GM12872 (cell line): ENCODE measurements at regions not wholly inside any gene's neighbourhood (a gene's known extent, or its start where the extent isn't known, plus 50 kb on each side); places are given as distances from the start of the nearest gene placed in this dataset.

Source experiments
- CTCF ChIP-seq: IDR thresholded peaks from 3 replicates; pipeline ENCODE4 v1.5.1; 2011; ENCODE audit warnings: low read depth, mild to moderate bottlenecking, low read length, moderate library complexity; ENCODE audit not compliant: insufficient read depth

DNA sequence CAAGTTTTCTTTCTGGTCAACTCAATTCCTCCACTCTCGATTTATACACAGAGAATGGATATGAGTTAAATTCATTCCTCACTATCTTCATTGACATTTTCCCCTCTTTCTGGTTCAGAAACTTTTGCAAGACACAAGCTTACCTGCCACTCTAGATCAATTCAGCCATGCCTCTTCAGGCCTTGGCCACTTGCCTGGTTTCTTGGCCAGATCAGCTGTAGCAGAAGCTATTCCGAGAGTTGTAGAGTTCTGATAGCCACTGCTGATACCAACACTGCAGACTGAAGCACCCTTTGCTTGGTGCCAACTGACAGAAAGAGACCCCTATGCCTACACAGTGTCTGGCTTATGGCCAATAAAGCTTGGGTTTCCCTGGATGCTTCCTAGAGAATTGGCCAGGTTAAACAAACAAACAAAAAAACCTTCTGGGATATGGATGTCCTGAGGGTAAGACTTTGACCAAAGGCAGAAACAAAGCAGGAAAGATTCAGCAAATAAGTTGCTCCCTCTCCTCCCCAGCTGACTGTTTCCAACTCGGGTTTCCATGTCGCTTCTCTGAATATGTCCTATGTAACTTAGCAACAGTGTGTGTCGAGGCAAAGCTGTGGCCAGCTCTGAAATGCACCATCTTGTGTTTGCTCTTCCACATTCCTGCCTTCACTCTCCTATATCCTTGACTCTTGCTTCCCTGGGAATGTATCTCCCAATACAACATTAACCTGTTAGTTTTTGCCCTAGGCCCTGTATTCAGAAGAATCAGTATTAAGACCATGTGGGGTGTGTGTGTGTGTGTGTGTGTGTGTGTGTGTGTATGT, 521.6 kb downstream of the EPHA3 start:
- no peak for TF ChIP-seq CTCF

GRCh38 chr3:89635137-89635536, 527.7 kb downstream of the EPHA3 start:
- no peak for TF ChIP-seq CTCF

DNA sequence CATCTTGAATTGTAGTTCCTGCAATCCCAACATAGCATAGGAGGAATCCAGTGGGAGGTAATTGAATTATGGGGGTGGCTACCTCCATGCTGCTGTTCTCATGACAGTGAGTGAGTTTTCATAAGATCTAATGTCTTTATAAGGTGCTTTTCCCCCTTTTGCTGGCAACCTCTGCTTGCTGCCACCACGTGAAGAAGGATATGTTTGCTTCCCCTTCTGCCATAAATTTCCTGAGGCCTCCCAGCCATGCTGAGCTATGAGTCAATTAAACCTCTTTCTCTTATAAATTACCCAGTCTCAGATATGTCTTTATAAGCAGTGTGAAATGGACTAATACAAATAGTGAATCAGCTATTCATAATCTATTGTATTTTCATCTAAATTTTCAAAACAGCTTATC, 537.3 kb downstream of the EPHA3 start:
- no peak for TF ChIP-seq CTCF

DNA sequence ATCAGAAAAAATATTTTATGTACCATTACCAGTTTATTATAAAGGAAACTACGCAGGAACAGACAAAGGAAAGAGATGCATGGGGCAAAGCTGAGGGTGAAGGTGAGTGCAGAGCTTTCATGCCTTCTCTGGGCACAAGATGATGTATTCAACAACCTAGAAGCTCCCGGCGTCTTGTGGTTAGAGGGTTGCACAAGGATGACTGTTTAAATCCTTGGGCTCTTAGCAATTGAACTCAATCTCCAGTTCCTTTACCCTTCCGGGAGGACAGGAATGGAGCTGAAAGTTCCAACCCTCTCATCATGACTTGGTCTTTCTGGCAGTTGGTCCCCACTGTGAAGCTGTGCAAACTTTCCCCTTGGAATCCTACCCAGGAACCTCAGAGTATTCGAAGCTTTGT, 542.0 kb downstream of the EPHA3 start:
- TF ChIP-seq CTCF, result no peak

GRCh38 chr3:89654031-89654430, 546.6 kb downstream of the EPHA3 start:
- TF ChIP-seq CTCF, result no peak

DNA sequence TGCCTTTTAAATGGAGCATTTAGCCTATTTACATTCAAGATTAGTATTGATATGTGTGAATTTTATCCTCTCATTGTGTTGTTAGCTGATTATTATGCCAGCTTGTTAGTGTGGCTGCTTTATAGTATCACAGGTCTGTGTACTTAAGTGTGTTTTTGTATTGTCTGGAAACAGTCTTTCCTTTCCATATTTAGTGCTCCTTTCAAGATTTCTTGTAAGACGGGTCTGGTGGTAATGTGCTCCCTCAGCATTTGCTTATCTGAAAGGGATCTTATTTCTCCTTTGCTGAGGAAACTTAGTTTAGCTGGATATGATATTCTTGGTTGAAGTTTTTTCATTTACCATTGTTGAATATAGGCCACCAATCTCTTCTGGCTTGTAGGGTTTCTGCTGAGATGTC, 549.0 kb downstream of the EPHA3 start:
- no peak for TF ChIP-seq CTCF

GRCh38 chr3:89679686-89680085, 572.3 kb downstream of the EPHA3 start:
- TF ChIP-seq CTCF, result no peak
